H9 (cell line): ENCODE measurements at regions not wholly inside any gene's neighbourhood (a gene's known extent, or its start where the extent isn't known, plus 50 kb on each side); places are given as distances from the start of the nearest gene placed in this dataset.

Source experiments
- DNase-seq: peaks from one replicate; pipeline ENCODE4 v3.0.0-alpha.2; 2017
- H2AFZ ChIP-seq: one replicate; pipeline ENCODE4 v1.6.1; 2013; ENCODE audit warnings: mild to moderate bottlenecking, low read length, control low read depth, moderate library complexity
- H2AK5ac ChIP-seq: 2 replicates; pipeline ENCODE4 v1.6.1; 2013; ENCODE audit warnings: low read length, control low read depth, mixed read lengths; ENCODE audit not compliant: insufficient read length
- H2BK120ac ChIP-seq: one replicate; pipeline ENCODE4 v1.6.1; 2013; ENCODE audit warnings: low read depth, mild to moderate bottlenecking, low read length, control low read depth, inconsistent platforms; ENCODE audit not compliant: poor library complexity, severe bottlenecking
- H2BK12ac ChIP-seq: 2 replicates; pipeline ENCODE4 v1.6.1; 2013; ENCODE audit warnings: low read length, control low read depth, mixed read lengths, low read depth; ENCODE audit not compliant: insufficient read length
- H2BK15ac ChIP-seq: 2 replicates; pipeline ENCODE4 v1.6.1; 2013; ENCODE audit warnings: low read depth, low read length, control low read depth
- H2BK20ac ChIP-seq: one replicate; pipeline ENCODE4 v1.6.1; 2013; ENCODE audit warnings: low read depth, mild to moderate bottlenecking, low read length, control low read depth, inconsistent platforms; ENCODE audit not compliant: poor library complexity, severe bottlenecking
- H2BK5ac ChIP-seq: 2 replicates; pipeline ENCODE4 v1.6.1; 2013; ENCODE audit warnings: low read length, control low read depth, mixed read lengths; ENCODE audit not compliant: insufficient read length
- H3K14ac ChIP-seq: 2 replicates; pipeline ENCODE4 v1.6.1; 2013; ENCODE audit warnings: low read length, control low read depth; ENCODE audit not compliant: insufficient read depth
- H3K18ac ChIP-seq: 2 replicates; pipeline ENCODE4 v1.6.1; 2013; ENCODE audit warnings: low read depth, mild to moderate bottlenecking, mixed read lengths, low read length, control low read depth; ENCODE audit not compliant: insufficient read length
- H3K23ac ChIP-seq: 2 replicates; pipeline ENCODE4 v1.6.1; 2013; ENCODE audit warnings: low read length, control low read depth, mixed read lengths, low read depth; ENCODE audit not compliant: insufficient read length
- H3K23me2 ChIP-seq: 2 replicates; pipeline ENCODE4 v1.6.1; 2013; ENCODE audit warnings: low read depth, mild to moderate bottlenecking, mixed read lengths, low read length, control low read depth; ENCODE audit not compliant: insufficient read length, poor library complexity, severe bottlenecking
- H3K27ac ChIP-seq: 2 replicates; pipeline ENCODE4 v1.5.1; 2013; ENCODE audit warnings: low read length, control low read depth, mixed read lengths, low read depth; ENCODE audit not compliant: insufficient read length
- H3K27me3 ChIP-seq: 2 replicates; pipeline ENCODE4 v1.6.1; 2013; ENCODE audit warnings: low read length, control low read depth, inconsistent platforms; ENCODE audit not compliant: insufficient read depth
- H3K4ac ChIP-seq: 2 replicates; pipeline ENCODE4 v1.6.1; 2013; ENCODE audit warnings: low read depth, mild to moderate bottlenecking, control low read depth, inconsistent platforms, low read length, moderate library complexity
- H3K4me1 ChIP-seq: 2 replicates; pipeline ENCODE4 v1.6.1; 2013; ENCODE audit warnings: low read length, control low read depth, inconsistent platforms; ENCODE audit not compliant: insufficient read depth
- H3K4me2 ChIP-seq: 2 replicates; pipeline ENCODE4 v1.6.1; 2013; ENCODE audit warnings: low read length, control low read depth, mixed read lengths; ENCODE audit not compliant: insufficient read length, insufficient read depth
- H3K56ac ChIP-seq: 2 replicates; pipeline ENCODE4 v1.6.1; 2013; ENCODE audit warnings: low read depth, mild to moderate bottlenecking, mixed read lengths, low read length, control low read depth; ENCODE audit not compliant: insufficient read length
- H3K79me1 ChIP-seq: 2 replicates; pipeline ENCODE4 v1.6.1; 2013; ENCODE audit warnings: low read depth, mild to moderate bottlenecking, moderate library complexity, low read length, control low read depth, inconsistent platforms; ENCODE audit not compliant: insufficient read depth, poor library complexity, severe bottlenecking
- H3K79me2 ChIP-seq: 2 replicates; pipeline ENCODE4 v1.6.1; 2013; ENCODE audit warnings: low read length, control low read depth, inconsistent platforms; ENCODE audit not compliant: insufficient read depth
- H3K9ac ChIP-seq: 2 replicates; pipeline ENCODE4 v1.6.1; 2013; ENCODE audit warnings: low read length, control low read depth, mixed read lengths; ENCODE audit not compliant: insufficient read length; ENCODE audit errors: extremely low read depth
- H3K9me3 ChIP-seq: one replicate; pipeline ENCODE4 v1.6.1; 2013; ENCODE audit warnings: low read depth, low read length, inconsistent platforms; ENCODE audit not compliant: control insufficient read depth
- H3T11ph ChIP-seq: one replicate; pipeline ENCODE4 v1.6.1; 2013; ENCODE audit warnings: mild to moderate bottlenecking, low read length, control low read depth, inconsistent platforms
- H4K20me1 ChIP-seq: one replicate; pipeline ENCODE4 v1.6.1; 2013; ENCODE audit not compliant: control insufficient read depth, insufficient read length, insufficient read depth
- H4K5ac ChIP-seq: 2 replicates; pipeline ENCODE4 v1.6.1; 2013; ENCODE audit warnings: low read depth, mild to moderate bottlenecking, mixed read lengths, low read length, control low read depth; ENCODE audit not compliant: insufficient read length
- H4K8ac ChIP-seq: replicated peaks from 2 replicates; pipeline ENCODE4 v1.6.1; 2013; ENCODE audit warnings: low read length, control low read depth, mixed read lengths, low read depth; ENCODE audit not compliant: insufficient read length
- H4K91ac ChIP-seq: 2 replicates; pipeline ENCODE4 v1.6.1; 2013; ENCODE audit warnings: low read depth, mild to moderate bottlenecking, moderate library complexity, mixed read lengths, low read length, control low read depth; ENCODE audit not compliant: insufficient read length
- H3K27ac Mint-ChIP-seq, 3 experiments: 2 replicates in 2 of 3; 3 replicates in 1 of 3; pipeline ENCODE4 v1.8.0; 2020 to 2021; ENCODE audit warnings: mixed read lengths in 3 of 3, mild to moderate bottlenecking in 1 of 3, moderate library complexity in 1 of 3
- H3K27me3 Mint-ChIP-seq: 2 replicates; pipeline ENCODE4 v1.8.0; 2021; ENCODE audit warnings: low read depth, mild to moderate bottlenecking, moderate library complexity, mixed read lengths
- H3K36me3 Mint-ChIP-seq, 3 experiments: 2 replicates in 2 of 3; 3 replicates in 1 of 3; pipeline ENCODE4 v1.8.0; 2020 to 2021; ENCODE audit warnings: low read depth in 3 of 3, mixed read lengths in 3 of 3; ENCODE audit not compliant: insufficient read depth in 1 of 3
- H3K4me1 Mint-ChIP-seq, 2 experiments: 2 replicates each; pipeline ENCODE4 v1.8.0; 2020; ENCODE audit warnings: mixed read lengths in 2 of 2
- H3K4me3 Mint-ChIP-seq, 2 experiments: 2 replicates in 1 of 2; 3 replicates in 1 of 2; pipeline ENCODE4 v1.8.0; 2020 to 2021; ENCODE audit warnings: mild to moderate bottlenecking in 2 of 2, mixed read lengths in 2 of 2, moderate library complexity in 1 of 2
- H3K9me3 Mint-ChIP-seq, 2 experiments: 2 replicates in 1 of 2; 3 replicates in 1 of 2; pipeline ENCODE4 v1.8.0; 2020; ENCODE audit warnings: mild to moderate bottlenecking in 2 of 2, mixed read lengths in 2 of 2, moderate library complexity in 1 of 2
- CTCF ChIP-seq: fragments of 200-600 bp; sonication (generic); conservative IDR thresholded peaks from 3 replicates; pipeline ENCODE4 v1.8.0; 2021; ENCODE audit warnings: antibody characterized with exemption, mild to moderate bottlenecking
- WGBS: extraction: QIAGEN DNeasy Blood & Tissue Kit; methylation state at CpG from one replicate; pipeline ENCODE4 v1.1.7; 2013; ENCODE audit warnings: missing lambda C conversion rate, low lambda C conversion rate, mixed read lengths; ENCODE audit not compliant: insufficient read length; ENCODE audit errors: extremely low coverage; 5-methylcytosine and 5-hydroxymethylcytosine counted together

DNA sequence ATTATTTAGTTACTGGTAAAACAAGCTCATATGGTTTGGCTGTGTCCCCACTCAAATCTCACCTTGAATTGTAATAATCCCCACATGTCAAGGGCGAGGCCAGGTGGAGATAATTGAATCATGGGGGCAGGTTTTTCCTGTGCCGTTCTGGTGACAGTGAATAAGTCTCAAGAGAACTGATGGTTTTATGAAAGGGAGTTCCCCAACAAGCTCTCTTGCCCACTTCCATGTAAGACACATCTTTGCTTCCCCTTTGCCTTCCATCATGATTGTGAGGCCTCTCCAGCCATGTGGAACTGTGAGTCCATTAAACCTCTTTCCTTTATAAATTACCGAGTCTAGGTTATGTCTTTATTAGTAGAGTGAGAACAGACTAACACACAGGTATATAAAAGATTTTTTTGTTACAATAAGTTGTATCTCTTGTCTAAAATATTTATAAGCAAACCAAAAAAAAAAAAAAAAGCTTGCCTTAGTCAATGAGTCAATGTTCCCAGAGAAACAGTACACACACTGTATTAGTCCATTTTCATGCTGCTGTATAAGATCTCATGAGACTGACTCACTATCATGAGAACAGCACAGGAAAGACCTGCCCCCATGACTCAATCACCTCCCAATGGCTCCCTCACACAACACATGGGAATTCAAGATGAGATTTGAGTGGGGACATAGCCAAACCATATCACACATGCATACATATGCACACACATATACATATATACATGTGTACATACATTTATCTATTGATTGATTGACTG lies 138.3 kb downstream of the BASP1 start:
- H3K18ac ChIP-seq = no peak overlapping the region
- no peaks in the 10 kb centered on the region for H4K20me1 ChIP-seq
- H3K4me2 ChIP-seq = no peak overlapping the region
- H3K4me1 Mint-ChIP-seq = peaks cover 27 to 29% of the 10 kb centered on the region in 2 experiments
- no CpG with 5 or more reads among the region's 3 CpGs for WGBS
- no peak overlapping the region for H2BK5ac ChIP-seq
- no peak overlapping the region for H4K91ac ChIP-seq
- H3K27me3 Mint-ChIP-seq = peaks cover under 1% of the 10 kb centered on the region; the same call in 1 of the 2 replicates
- TF ChIP-seq CTCF = no peak
- H3K9me3 Mint-ChIP-seq = peaks cover 4 to 5% of the 10 kb centered on the region in 2 experiments
- no peak overlapping the region for H3K9ac ChIP-seq
- no peak overlapping the region for H2BK120ac ChIP-seq
- H2AFZ ChIP-seq = no peak overlapping the region
- H3K56ac ChIP-seq = no peak overlapping the region
- no peaks in the 10 kb centered on the region for H3K27me3 ChIP-seq
- H3K23ac ChIP-seq = no peak overlapping the region
- peaks cover 4 to 5% (median 5%) of the 10 kb centered on the region in 3 experiments; a peak in 5 of 7 replicates for H3K36me3 Mint-ChIP-seq
- H4K5ac ChIP-seq = no peak overlapping the region
- H3K9me3 ChIP-seq = no peaks in the 10 kb centered on the region
- H3K4me1 ChIP-seq = peaks cover 3% of the 10 kb centered on the region; the same call in 1 of the 2 replicates
- H3K4me3 Mint-ChIP-seq = no peak overlapping the region
- no peaks in the 10 kb centered on the region for H3K79me2 ChIP-seq
- H3K27ac ChIP-seq = no peak overlapping the region
- no peaks in the 10 kb centered on the region for H3K23me2 ChIP-seq
- no peak overlapping the region for H4K8ac ChIP-seq
- no peak overlapping the region for H2AK5ac ChIP-seq
- no peak overlapping the region for H2BK15ac ChIP-seq
- H3K14ac ChIP-seq = no peak overlapping the region
- no peak overlapping the region for H2BK20ac ChIP-seq
- no peak for DNase-seq
- H3K4ac ChIP-seq = no peak overlapping the region
- no peak overlapping the region for H3K27ac Mint-ChIP-seq
- no peak overlapping the region for H3T11ph ChIP-seq
- no peaks in the 10 kb centered on the region for H3K79me1 ChIP-seq
- H2BK12ac ChIP-seq = no peak overlapping the region
